ENCODE measurements at regions not wholly inside any gene's neighbourhood (a gene's known extent, or its start where the extent isn't known, plus 50 kb on each side); places are given as distances from the start of the nearest gene placed in this dataset.

DNA sequence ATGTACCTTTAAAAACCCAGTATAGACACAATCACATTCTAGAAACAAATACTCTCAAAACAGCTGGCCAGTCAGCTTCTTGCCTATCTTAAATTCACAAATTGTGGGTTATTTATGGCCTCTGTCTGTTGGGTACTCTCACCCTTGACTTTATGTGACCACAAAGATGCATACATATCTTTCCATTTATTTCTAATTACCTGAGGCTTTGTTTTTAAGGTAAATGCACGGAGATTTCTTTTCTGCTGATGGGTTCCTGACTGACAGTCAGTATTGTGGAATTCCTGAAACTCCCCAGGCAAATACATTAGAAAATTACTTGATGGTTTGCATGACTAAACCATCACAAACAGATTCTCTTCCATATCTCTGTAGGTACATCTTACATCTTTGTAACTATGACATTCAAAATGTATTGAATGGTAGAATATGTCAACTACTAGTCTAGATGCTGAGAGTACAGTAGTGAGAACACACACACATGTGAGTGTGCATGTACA is 107.7 kb downstream of the EDEM1 start:
- Histone ChIP-seq H3K4me3 (ENCODE audit: low read depth in 1 of 2, low read length in 2 of 2) (no peak overlapping the region), H4K20me1 (ENCODE audit: insufficient read depth, low read length) (no peaks in the 10 kb centered on the region), H3K9me3 (ENCODE audit: insufficient read depth, low read length, severe bottlenecking) (no peaks in the 10 kb centered on the region), H3K27ac (ENCODE audit: low read length) (no peak overlapping the region), H2AFZ (ENCODE audit: low read depth, low read length) (no peak overlapping the region), H3K4me1 (ENCODE audit: insufficient read depth, low read length) (no peaks in the 10 kb centered on the region), H3K36me3 (ENCODE audit: insufficient read depth, low read length) (no peaks in the 10 kb centered on the region), H3K4me2 (ENCODE audit: insufficient read depth, low read length) (no peak overlapping the region), H3K9ac (ENCODE audit: low read depth, low read length) (no peak overlapping the region), H3K79me2 (ENCODE audit: insufficient read depth, low read length) (no peaks in the 10 kb centered on the region), H3K27me3 (ENCODE audit: insufficient read depth, low read length, poor library complexity) (peaks cover 11% of the 10 kb centered on the region)
- no peak for ATAC-seq (ENCODE audit: insufficient read depth, low read depth)
- TF ChIP-seq, protein P1, sequence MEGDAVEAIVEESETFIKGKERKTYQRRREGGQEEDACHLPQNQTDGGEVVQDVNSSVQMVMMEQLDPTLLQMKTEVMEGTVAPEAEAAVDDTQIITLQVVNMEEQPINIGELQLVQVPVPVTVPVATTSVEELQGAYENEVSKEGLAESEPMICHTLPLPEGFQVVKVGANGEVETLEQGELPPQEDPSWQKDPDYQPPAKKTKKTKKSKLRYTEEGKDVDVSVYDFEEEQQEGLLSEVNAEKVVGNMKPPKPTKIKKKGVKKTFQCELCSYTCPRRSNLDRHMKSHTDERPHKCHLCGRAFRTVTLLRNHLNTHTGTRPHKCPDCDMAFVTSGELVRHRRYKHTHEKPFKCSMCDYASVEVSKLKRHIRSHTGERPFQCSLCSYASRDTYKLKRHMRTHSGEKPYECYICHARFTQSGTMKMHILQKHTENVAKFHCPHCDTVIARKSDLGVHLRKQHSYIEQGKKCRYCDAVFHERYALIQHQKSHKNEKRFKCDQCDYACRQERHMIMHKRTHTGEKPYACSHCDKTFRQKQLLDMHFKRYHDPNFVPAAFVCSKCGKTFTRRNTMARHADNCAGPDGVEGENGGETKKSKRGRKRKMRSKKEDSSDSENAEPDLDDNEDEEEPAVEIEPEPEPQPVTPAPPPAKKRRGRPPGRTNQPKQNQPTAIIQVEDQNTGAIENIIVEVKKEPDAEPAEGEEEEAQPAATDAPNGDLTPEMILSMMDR (IDR thresholded peaks at IDR 0.05; ENCODE audit: borderline replicate concordance, extremely low read depth, low read length, poor library complexity, severe bottlenecking), result no peak
- TF ChIP-seq EZH2 (IDR thresholded peaks at IDR 0.05; ENCODE audit: borderline replicate concordance, low read depth, low read length, severe bottlenecking), result no peak
- DNase-seq, result no peak

DNA sequence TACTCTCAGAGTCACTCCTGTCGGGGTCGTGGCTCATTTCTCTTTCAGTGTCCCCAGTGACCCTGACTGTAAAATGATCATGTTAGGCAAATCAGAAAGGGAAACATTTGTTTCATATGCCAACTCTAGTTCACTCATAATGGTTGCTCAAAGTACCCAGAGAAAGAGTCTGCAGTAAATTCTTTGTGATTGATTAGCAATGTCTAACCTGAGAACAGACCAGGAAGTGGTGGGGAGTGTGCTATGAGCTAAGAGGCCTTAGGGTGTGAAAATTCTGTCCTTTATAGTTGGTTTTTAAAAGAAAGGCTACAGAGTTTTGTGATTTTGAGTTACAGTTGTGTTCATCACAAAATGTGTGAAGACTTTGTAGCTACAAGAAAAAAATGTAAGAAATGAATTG is 108.9 kb downstream of the EDEM1 start:
- H3K27me3 ChIP-seq (ENCODE audit: insufficient read depth, low read length, poor library complexity), result peaks cover 14% of the 10 kb centered on the region
- TF ChIP-seq, protein P1 (IDR thresholded peaks at IDR 0.05; ENCODE audit: borderline replicate concordance, extremely low read depth, low read length, poor library complexity, severe bottlenecking), result no peak
- TF ChIP-seq EZH2 (IDR thresholded peaks at IDR 0.05; ENCODE audit: borderline replicate concordance, low read depth, low read length, severe bottlenecking), result no peak
- H3K4me2 ChIP-seq (ENCODE audit: insufficient read depth, low read length), result no peak overlapping the region
- H3K4me1 ChIP-seq (ENCODE audit: insufficient read depth, low read length), result no peaks in the 10 kb centered on the region
- no peak overlapping the region for H3K4me3 ChIP-seq (ENCODE audit: low read depth in 1 of 2, low read length in 2 of 2)
- H2AFZ ChIP-seq (ENCODE audit: low read depth, low read length), result no peak overlapping the region
- H4K20me1 ChIP-seq (ENCODE audit: insufficient read depth, low read length), result no peaks in the 10 kb centered on the region
- H3K9me3 ChIP-seq (ENCODE audit: insufficient read depth, low read length, severe bottlenecking), result no peaks in the 10 kb centered on the region
- no peak overlapping the region for H3K9ac ChIP-seq (ENCODE audit: low read depth, low read length)
- no peaks in the 10 kb centered on the region for H3K79me2 ChIP-seq (ENCODE audit: insufficient read depth, low read length)
- no peak for DNase-seq
- H3K36me3 ChIP-seq (ENCODE audit: insufficient read depth, low read length), result no peaks in the 10 kb centered on the region
- ATAC-seq (ENCODE audit: insufficient read depth, low read depth), result no peak
- H3K27ac ChIP-seq (ENCODE audit: low read length), result no peak overlapping the region

DNA sequence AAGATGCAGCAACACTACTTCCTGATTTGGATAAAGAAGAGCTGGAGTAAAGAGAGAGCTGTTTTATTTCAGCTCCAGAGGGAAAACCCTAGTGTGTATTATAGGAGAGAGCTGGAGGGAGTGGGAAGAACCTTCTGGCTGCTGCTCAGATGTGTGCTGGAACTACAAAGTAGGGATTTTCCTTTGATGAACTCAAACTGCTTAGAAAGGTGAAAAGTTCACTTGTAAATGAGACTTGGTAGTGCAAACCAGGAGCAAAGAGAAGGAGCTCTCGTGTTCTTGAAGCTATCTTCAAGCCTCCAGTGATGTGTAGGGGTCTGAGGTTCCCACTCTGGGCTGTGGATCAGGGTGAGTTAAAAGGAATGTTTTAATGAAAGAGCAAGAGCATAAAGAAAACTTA is 110.4 kb downstream of the EDEM1 start:
- H3K4me2 ChIP-seq (ENCODE audit: insufficient read depth, low read length), result no peak overlapping the region
- no peaks in the 10 kb centered on the region for H3K4me1 ChIP-seq (ENCODE audit: insufficient read depth, low read length)
- ATAC-seq (ENCODE audit: insufficient read depth, low read depth) (no peak), DNase-seq (no peak)
- no peak overlapping the region for H3K4me3 ChIP-seq (ENCODE audit: low read depth in 1 of 2, low read length in 2 of 2)
- H3K9ac ChIP-seq (ENCODE audit: low read depth, low read length), result no peak overlapping the region
- no peak overlapping the region for H2AFZ ChIP-seq (ENCODE audit: low read depth, low read length)
- peaks cover 14% of the 10 kb centered on the region for H3K27me3 ChIP-seq (ENCODE audit: insufficient read depth, low read length, poor library complexity)
- no peaks in the 10 kb centered on the region for H3K79me2 ChIP-seq (ENCODE audit: insufficient read depth, low read length)
- H3K27ac ChIP-seq (ENCODE audit: low read length), result no peak overlapping the region
- no peak for TF ChIP-seq EZH2 (IDR thresholded peaks at IDR 0.05; ENCODE audit: borderline replicate concordance, low read depth, low read length, severe bottlenecking)
- TF ChIP-seq, protein P1 (IDR thresholded peaks at IDR 0.05; ENCODE audit: borderline replicate concordance, extremely low read depth, low read length, poor library complexity, severe bottlenecking), result no peak
- H4K20me1 ChIP-seq (ENCODE audit: insufficient read depth, low read length), result no peaks in the 10 kb centered on the region
- no peaks in the 10 kb centered on the region for H3K36me3 ChIP-seq (ENCODE audit: insufficient read depth, low read length)
- no peaks in the 10 kb centered on the region for H3K9me3 ChIP-seq (ENCODE audit: insufficient read depth, low read length, severe bottlenecking)

DNA sequence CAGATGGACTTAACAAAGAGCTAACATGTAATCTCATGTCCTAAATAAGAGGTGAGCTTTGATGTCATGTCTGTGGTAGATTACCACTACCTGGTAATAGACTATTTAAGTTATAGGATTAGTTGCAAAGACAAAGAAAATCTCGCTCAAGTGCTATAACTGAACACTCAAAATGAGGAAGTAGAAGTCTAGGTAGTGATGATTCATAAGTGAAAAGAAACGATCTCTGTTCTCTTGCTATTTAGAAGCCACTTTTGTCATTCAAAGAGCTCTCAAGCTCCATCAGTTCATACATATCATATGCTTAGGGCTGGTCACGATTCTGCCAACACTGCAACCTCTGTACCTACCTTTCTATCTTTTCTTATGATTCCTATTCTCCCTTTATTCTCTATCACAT is 110.9 kb downstream of the EDEM1 start:
- H4K20me1 ChIP-seq (ENCODE audit: insufficient read depth, low read length), result no peaks in the 10 kb centered on the region
- DNase-seq (no peak), ATAC-seq (ENCODE audit: insufficient read depth, low read depth) (no peak)
- H3K4me3 ChIP-seq (ENCODE audit: low read depth in 1 of 2, low read length in 2 of 2), result no peak overlapping the region
- H3K9me3 ChIP-seq (ENCODE audit: insufficient read depth, low read length, severe bottlenecking), result no peaks in the 10 kb centered on the region
- H3K79me2 ChIP-seq (ENCODE audit: insufficient read depth, low read length), result no peaks in the 10 kb centered on the region
- no peak overlapping the region for H2AFZ ChIP-seq (ENCODE audit: low read depth, low read length)
- H3K36me3 ChIP-seq (ENCODE audit: insufficient read depth, low read length), result no peaks in the 10 kb centered on the region
- no peak overlapping the region for H3K27ac ChIP-seq (ENCODE audit: low read length)
- H3K9ac ChIP-seq (ENCODE audit: low read depth, low read length), result no peak overlapping the region
- no peak for TF ChIP-seq EZH2 (IDR thresholded peaks at IDR 0.05; ENCODE audit: borderline replicate concordance, low read depth, low read length, severe bottlenecking)
- TF ChIP-seq, protein P1 (IDR thresholded peaks at IDR 0.05; ENCODE audit: borderline replicate concordance, extremely low read depth, low read length, poor library complexity, severe bottlenecking), result no peak
- no peak overlapping the region for H3K4me2 ChIP-seq (ENCODE audit: insufficient read depth, low read length)
- H3K27me3 ChIP-seq (ENCODE audit: insufficient read depth, low read length, poor library complexity), result peaks cover 14% of the 10 kb centered on the region
- no peaks in the 10 kb centered on the region for H3K4me1 ChIP-seq (ENCODE audit: insufficient read depth, low read length)

All from DND-41 (cell line).